HUES64 (cell line): ENCODE measurements at regions not wholly inside any gene's neighbourhood (a gene's known extent, or its start where the extent isn't known, plus 50 kb on each side); places are given as distances from the start of the nearest gene placed in this dataset.
A peak's percentile ranks its signal among the peaks of the same experiment; 100 is the strongest.

Experiments
- H3K27ac ChIP-seq: 2 replicates; pipeline ENCODE4 v1.7.0; 2013; ENCODE audit warnings: low read depth, low read length, inconsistent platforms
- H3K27me3 ChIP-seq: 2 replicates; pipeline ENCODE4 v1.6.1; 2013; ENCODE audit warnings: mild to moderate bottlenecking, low read length; ENCODE audit not compliant: insufficient read depth
- H3K36me3 ChIP-seq: 2 replicates; pipeline ENCODE4 v1.6.1; 2013; ENCODE audit warnings: mild to moderate bottlenecking, low read length; ENCODE audit not compliant: insufficient read depth
- H3K4me1 ChIP-seq: 2 replicates; pipeline ENCODE4 v1.6.1; 2013; ENCODE audit warnings: mild to moderate bottlenecking, low read length, moderate library complexity; ENCODE audit not compliant: insufficient read depth
- H3K4me3 ChIP-seq: 2 replicates; pipeline ENCODE4 v1.5.1; 2013; ENCODE audit warnings: mild to moderate bottlenecking, low read length, moderate library complexity
- H3K9ac ChIP-seq: 2 replicates; pipeline ENCODE4 v1.6.1; 2013; ENCODE audit warnings: mild to moderate bottlenecking, low read depth, low read length
- H3K9me3 ChIP-seq: 2 replicates; pipeline ENCODE4 v1.6.1; 2013; ENCODE audit warnings: low read depth, low read length; ENCODE audit not compliant: insufficient read depth
- WGBS: fragments of 150-250, 120-280 bp; methylation state at CpG from one replicate; pipeline ENCODE4 v1.1.7; 2013; ENCODE audit warnings: missing lambda C conversion rate; 5-methylcytosine and 5-hydroxymethylcytosine counted together

- H3K4me1 ChIP-seq = peaks cover 31% of the 10 kb centered on the region
- 18% methylated on average over 26 of the region's 29 CpGs for WGBS
- H3K27ac ChIP-seq = peak overlapping the region; percentile 92
- peak overlapping the region; percentile 71 for H3K9ac ChIP-seq
- no peaks in the 10 kb centered on the region for H3K36me3 ChIP-seq
- H3K9me3 ChIP-seq = no peaks in the 10 kb centered on the region
- H3K27me3 ChIP-seq = no peaks in the 10 kb centered on the region
- H3K4me3 ChIP-seq = peak overlapping the region; percentile 49
Measured at GRCh38 chr11:122439866-122440810, 215.4 kb upstream of the UBASH3B start.

DNA sequence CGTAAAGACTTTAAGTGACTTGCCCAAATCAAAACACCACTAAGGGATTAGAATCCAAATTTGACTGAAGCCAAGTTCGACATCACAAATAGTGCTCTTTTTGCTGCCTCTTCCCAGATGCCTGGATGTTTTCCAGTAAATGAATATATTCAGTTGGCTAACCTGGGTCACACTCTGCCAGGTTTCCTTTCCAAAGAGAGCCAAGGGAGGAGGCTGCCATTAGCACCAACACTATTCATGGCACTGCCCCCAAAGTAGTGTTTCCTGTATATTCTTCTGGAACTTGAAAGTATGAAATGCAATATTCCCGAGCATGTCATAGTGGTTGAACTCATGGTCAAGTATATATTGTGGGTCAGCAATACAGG is 219.3 kb upstream of the UBASH3B start:
- no peaks in the 10 kb centered on the region for H3K36me3 ChIP-seq
- no peaks in the 10 kb centered on the region for H3K9me3 ChIP-seq
- no peak overlapping the region for H3K9ac ChIP-seq
- WGBS = 97% methylated on average over 3 of the region's 3 CpGs
- H3K4me1 ChIP-seq = peaks cover 31% of the 10 kb centered on the region
- no peak overlapping the region for H3K4me3 ChIP-seq
- no peak overlapping the region for H3K27ac ChIP-seq
- H3K27me3 ChIP-seq = no peaks in the 10 kb centered on the region

DNA sequence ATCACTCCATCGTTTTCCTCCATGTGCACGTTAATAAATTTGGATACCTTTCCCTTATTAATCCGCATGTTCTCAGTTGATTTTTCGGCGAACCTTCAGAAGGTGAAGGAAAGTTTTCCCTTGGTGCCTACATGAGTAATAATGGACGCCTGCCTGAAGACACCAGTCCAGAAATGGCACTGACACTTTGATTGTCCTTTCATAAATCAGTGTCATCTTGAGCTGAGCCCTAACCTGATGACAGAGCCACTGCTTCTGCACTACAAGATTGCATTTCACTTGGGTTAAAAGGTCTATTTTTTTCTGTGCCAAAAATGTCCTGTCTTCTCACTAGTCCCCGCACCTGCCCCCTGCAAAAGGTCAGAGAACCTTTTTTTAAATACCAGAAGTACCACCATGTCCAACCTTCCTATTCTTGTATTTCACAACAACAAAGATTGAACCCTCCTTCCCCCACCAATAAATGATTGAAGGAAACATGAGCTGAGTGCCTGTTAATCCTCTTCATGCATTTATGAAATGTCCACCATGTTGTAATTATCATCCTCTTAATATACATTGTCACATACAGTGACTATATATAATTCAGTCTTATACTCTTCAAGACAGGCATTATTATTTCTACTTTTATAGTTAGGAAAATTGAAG is 219.9 kb upstream of the UBASH3B start:
- no peak overlapping the region for H3K9ac ChIP-seq
- H3K36me3 ChIP-seq = no peaks in the 10 kb centered on the region
- no peaks in the 10 kb centered on the region for H3K9me3 ChIP-seq
- H3K27ac ChIP-seq = no peak overlapping the region
- no peak overlapping the region for H3K4me3 ChIP-seq
- H3K27me3 ChIP-seq = no peaks in the 10 kb centered on the region
- WGBS = 94% methylated on average over 7 of the region's 7 CpGs
- H3K4me1 ChIP-seq = peaks cover 30% of the 10 kb centered on the region

DNA sequence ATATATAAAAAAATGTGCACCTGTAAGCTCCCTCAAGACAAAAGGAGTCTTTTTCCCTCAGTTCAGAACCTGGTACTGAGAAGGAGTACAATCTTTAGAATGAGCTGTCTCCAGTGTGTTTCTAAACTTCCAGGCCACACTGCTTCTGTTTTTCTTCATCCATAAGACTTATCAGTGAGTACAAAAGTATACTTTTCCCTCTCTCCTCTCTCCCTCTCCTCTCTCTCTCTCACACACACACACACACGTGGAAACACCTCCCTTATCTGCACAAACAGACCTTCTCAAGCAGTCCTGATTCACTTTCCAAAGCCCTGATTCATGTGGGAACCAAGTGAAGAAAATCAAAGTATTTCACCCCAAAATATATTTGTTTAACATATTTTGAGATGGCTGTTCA is 220.7 kb upstream of the UBASH3B start:
- Histone ChIP-seq H3K27ac (no peak overlapping the region; the same call in 1 of the 2 replicates), H3K4me1 (peaks cover 27% of the 10 kb centered on the region), H3K9me3 (no peaks in the 10 kb centered on the region), H3K27me3 (no peaks in the 10 kb centered on the region), H3K9ac (no peak overlapping the region), H3K36me3 (no peaks in the 10 kb centered on the region), H3K4me3 (no peak overlapping the region)
- WGBS = 15% methylated on average over 1 of the region's 1 CpG

- no peaks in the 10 kb centered on the region for H3K36me3 ChIP-seq
- H3K4me3 ChIP-seq = no peak overlapping the region
- WGBS = 96% methylated on average over 4 of the region's 4 CpGs
- H3K9ac ChIP-seq = no peak overlapping the region
- no peaks in the 10 kb centered on the region for H3K9me3 ChIP-seq
- peaks cover 17% of the 10 kb centered on the region for H3K4me1 ChIP-seq
- no peak overlapping the region for H3K27ac ChIP-seq
- H3K27me3 ChIP-seq = no peaks in the 10 kb centered on the region
Measured at GRCh38 chr11:122430490-122430889, 225.0 kb upstream of the UBASH3B start.

DNA sequence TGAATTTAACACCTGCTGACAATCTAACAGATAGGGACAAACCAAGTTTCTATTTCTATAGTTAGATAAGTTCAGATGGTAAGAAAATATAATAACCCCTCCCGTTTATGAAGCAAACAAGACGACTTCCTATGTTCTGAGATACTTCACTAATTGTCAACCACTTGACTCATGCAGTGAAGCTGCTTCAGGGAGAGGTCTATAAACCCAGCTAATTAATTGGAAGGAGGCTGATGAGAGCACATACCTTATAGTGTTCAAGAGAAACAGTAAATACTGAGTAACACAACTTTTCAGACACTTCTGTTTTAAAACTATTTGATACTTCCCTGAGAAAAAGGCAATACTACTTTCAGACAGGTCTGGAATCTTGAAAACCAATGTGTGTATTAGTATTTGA is 229.4 kb upstream of the UBASH3B start:
- no peaks in the 10 kb centered on the region for H3K36me3 ChIP-seq
- WGBS = no CpG with 5 or more reads among the region's 2 CpGs
- H3K27ac ChIP-seq = no peak overlapping the region
- no peak overlapping the region for H3K4me3 ChIP-seq
- H3K9me3 ChIP-seq = no peaks in the 10 kb centered on the region
- peaks cover 3% of the 10 kb centered on the region for H3K4me1 ChIP-seq
- H3K9ac ChIP-seq = no peak overlapping the region
- H3K27me3 ChIP-seq = no peaks in the 10 kb centered on the region

- Histone ChIP-seq H3K36me3 (no peaks in the 10 kb centered on the region), H3K9me3 (no peaks in the 10 kb centered on the region), H3K9ac (no peak overlapping the region), H3K27ac (no peak overlapping the region), H3K27me3 (no peaks in the 10 kb centered on the region), H3K4me3 (no peak overlapping the region), H3K4me1 (peaks cover 9% of the 10 kb centered on the region)
- WGBS = 80% methylated on average over 1 of the region's 1 CpG
Measured at GRCh38 chr11:122424636-122425035, 230.9 kb upstream of the UBASH3B start.

DNA sequence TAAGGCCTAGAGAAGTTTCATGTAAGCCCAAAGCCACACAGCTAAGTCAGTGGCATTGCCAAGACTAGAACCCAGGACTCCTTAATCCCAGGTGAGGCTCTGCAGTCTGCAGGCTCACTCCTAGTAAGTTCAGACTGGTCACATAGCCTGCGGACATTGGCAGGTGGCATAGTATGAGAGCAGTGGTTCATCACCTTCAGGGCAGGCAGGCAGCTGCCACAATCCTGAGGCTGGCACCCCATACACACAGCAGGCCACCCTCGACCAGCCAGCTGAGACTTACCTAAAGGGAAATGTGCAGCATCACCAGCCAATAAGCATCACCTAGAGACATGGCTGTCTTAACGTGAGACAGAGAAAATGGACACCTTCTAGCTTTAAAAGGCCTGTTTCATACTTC is 231.6 kb upstream of the UBASH3B start:
- Histone ChIP-seq H3K4me1 (peaks cover 9% of the 10 kb centered on the region), H3K9ac (no peak overlapping the region), H3K36me3 (no peaks in the 10 kb centered on the region), H3K9me3 (no peaks in the 10 kb centered on the region), H3K27ac (no peak overlapping the region), H3K4me3 (no peak overlapping the region), H3K27me3 (no peaks in the 10 kb centered on the region)
- WGBS = 92% methylated on average over 3 of the region's 3 CpGs

GRCh38 chr11:122423273-122423672 is 232.2 kb upstream of the UBASH3B start:
- no CpG with 5 or more reads among the region's 1 CpG for WGBS
- H3K27me3 ChIP-seq = no peaks in the 10 kb centered on the region
- H3K27ac ChIP-seq = no peak overlapping the region
- no peak overlapping the region for H3K4me3 ChIP-seq
- no peak overlapping the region for H3K9ac ChIP-seq
- peaks cover 13% of the 10 kb centered on the region for H3K4me1 ChIP-seq
- H3K36me3 ChIP-seq = no peaks in the 10 kb centered on the region
- no peaks in the 10 kb centered on the region for H3K9me3 ChIP-seq

GRCh38 chr11:122422682-122423081 is 232.8 kb upstream of the UBASH3B start:
- WGBS = 89% methylated on average over 4 of the region's 4 CpGs
- H3K36me3 ChIP-seq = no peaks in the 10 kb centered on the region
- no peak overlapping the region for H3K9ac ChIP-seq
- peaks cover 13% of the 10 kb centered on the region for H3K4me1 ChIP-seq
- no peaks in the 10 kb centered on the region for H3K27me3 ChIP-seq
- H3K4me3 ChIP-seq = no peak overlapping the region
- H3K27ac ChIP-seq = no peak overlapping the region
- no peaks in the 10 kb centered on the region for H3K9me3 ChIP-seq

DNA sequence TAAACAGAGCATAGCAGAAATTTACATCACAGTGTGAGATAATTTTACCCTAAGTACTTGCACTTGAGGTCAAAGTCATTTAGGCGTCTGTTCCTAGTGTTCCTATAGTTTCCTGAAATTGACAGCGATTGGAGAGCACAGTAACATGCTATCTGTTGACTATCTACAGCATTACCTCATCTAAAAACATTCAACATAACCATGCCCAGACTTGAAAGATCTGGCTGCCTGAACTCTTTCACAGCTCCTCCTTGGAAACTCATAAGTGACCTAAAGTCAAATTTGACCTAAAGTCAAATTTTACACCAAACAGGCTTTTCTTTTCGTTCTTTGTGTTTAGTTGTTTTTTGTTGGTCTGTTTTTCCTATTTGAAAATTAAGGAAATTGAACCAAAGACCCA is 233.8 kb upstream of the UBASH3B start:
- no peak overlapping the region for H3K4me3 ChIP-seq
- no peaks in the 10 kb centered on the region for H3K9me3 ChIP-seq
- WGBS = 91% methylated on average over 2 of the region's 3 CpGs
- H3K4me1 ChIP-seq = peaks cover 13% of the 10 kb centered on the region
- H3K27ac ChIP-seq = no peak overlapping the region
- H3K36me3 ChIP-seq = no peaks in the 10 kb centered on the region
- no peaks in the 10 kb centered on the region for H3K27me3 ChIP-seq
- no peak overlapping the region for H3K9ac ChIP-seq
